GM23248 (cell line): ENCODE measurements at regions not wholly inside any gene's neighbourhood (a gene's known extent, or its start where the extent isn't known, plus 50 kb on each side); places are given as distances from the start of the nearest gene placed in this dataset.
A peak's percentile ranks its signal among the peaks of the same experiment; 100 is the strongest.

Source experiments
- DNase-seq: peaks from one replicate; pipeline ENCODE4 v3.0.0-alpha.2; 2015
- H2AFZ ChIP-seq: fragments of 200-600 bp; sonication (generic); 2 replicates; pipeline ENCODE4 v1.6.1; 2016; ENCODE audit warnings: antibody characterized with exemption
- H3F3A ChIP-seq: fragments of 200-600 bp; sonication (generic); 2 replicates; pipeline ENCODE4 v1.6.1; 2016; ENCODE audit warnings: mild to moderate bottlenecking, antibody characterized with exemption, mixed run types; ENCODE audit not compliant: insufficient read depth
- H3K27ac ChIP-seq: fragments of 200-600 bp; sonication (generic); 2 replicates; pipeline ENCODE4 v1.5.1; 2016; ENCODE audit warnings: mild to moderate bottlenecking
- H3K27me3 ChIP-seq: fragments of 200-600 bp; sonication (generic); replicated peaks from 2 replicates; pipeline ENCODE4 v1.6.1; 2016; ENCODE audit warnings: mild to moderate bottlenecking; ENCODE audit not compliant: insufficient read depth
- H3K36me3 ChIP-seq: fragments of 200-600 bp; sonication (generic); 2 replicates; pipeline ENCODE4 v1.6.1; 2016; ENCODE audit warnings: low read depth, mild to moderate bottlenecking
- H3K4me1 ChIP-seq: fragments of 200-600 bp; sonication (generic); 2 replicates; pipeline ENCODE4 v1.6.1; 2016; ENCODE audit warnings: mild to moderate bottlenecking; ENCODE audit not compliant: insufficient read depth
- H3K4me2 ChIP-seq: fragments of 200-600 bp; sonication (generic); one replicate; pipeline ENCODE4 v1.6.1; 2016; ENCODE audit warnings: mild to moderate bottlenecking; ENCODE audit not compliant: unreplicated experiment
- H3K4me3 ChIP-seq: fragments of 200-600 bp; sonication (generic); 2 replicates; pipeline ENCODE4 v1.5.1; 2016; ENCODE audit warnings: mild to moderate bottlenecking
- H3K79me2 ChIP-seq: fragments of 200-600 bp; sonication (generic); 2 replicates; pipeline ENCODE4 v1.6.1; 2016; ENCODE audit warnings: mild to moderate bottlenecking; ENCODE audit not compliant: insufficient read depth
- H3K9ac ChIP-seq: fragments of 200-600 bp; sonication (generic); 2 replicates; pipeline ENCODE4 v1.6.1; 2016; ENCODE audit warnings: mild to moderate bottlenecking
- H3K9me2 ChIP-seq: fragments of 200-600 bp; sonication (generic); 2 replicates; pipeline ENCODE4 v1.6.1; 2016; ENCODE audit warnings: mixed run types, mild to moderate bottlenecking, moderate library complexity; ENCODE audit not compliant: insufficient read depth
- H3K9me3 ChIP-seq: fragments of 200-600 bp; sonication (generic); one replicate; pipeline ENCODE4 v1.6.1; 2017; ENCODE audit warnings: low read depth
- H4K20me1 ChIP-seq: fragments of 200-600 bp; sonication (generic); 2 replicates; pipeline ENCODE4 v1.6.0; 2016; ENCODE audit not compliant: insufficient read depth
- EZH2 ChIP-seq: fragments of 200-600 bp; sonication (generic); IDR thresholded peaks from 2 replicates; pipeline ENCODE4 v1.6.1; 2018; ENCODE audit warnings: antibody characterized with exemption, mild to moderate bottlenecking; ENCODE audit not compliant: insufficient read depth, poor library complexity, severe bottlenecking
- EZH2phosphoT487 ChIP-seq: fragments of 200-600 bp; sonication (generic); IDR thresholded peaks from 2 replicates; pipeline ENCODE4 v1.6.1; 2018; ENCODE audit warnings: antibody characterized with exemption, moderate library complexity, mild to moderate bottlenecking, low read depth; ENCODE audit not compliant: insufficient read depth
- WGBS, 2 experiments: methylation state at CpG; one replicate each; pipeline ENCODE4 v1.1.6; 2015 to 2017; ENCODE audit warnings: low lambda C conversion rate in 2 of 2, low coverage in 1 of 2; ENCODE audit errors: missing lambda C conversion rate in 2 of 2; 5-methylcytosine and 5-hydroxymethylcytosine counted together
- in situ Hi-C: fragments of 300-500 bp; cut with MboI; formaldehyde crosslinking; loops from 2 replicates; pipeline ENCODE4 v1.15.0; 2020

DNA sequence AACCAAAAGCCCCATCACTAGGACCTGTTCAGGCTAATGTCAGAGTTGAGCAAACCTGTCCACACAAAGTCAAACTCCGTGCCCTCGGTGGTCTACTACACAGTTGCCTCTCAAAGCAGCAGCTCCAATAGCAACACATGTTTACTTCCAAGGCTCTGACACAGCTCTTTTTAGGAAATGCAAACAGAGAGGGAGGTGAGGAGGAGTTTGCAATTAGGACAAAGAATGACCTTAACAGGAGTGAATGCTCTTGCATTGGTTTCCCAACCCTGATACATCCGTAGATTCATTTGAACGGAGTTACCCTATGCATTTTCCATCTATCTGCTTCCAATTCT is 64.8 kb upstream of the GOLGA8B start:
- TF ChIP-seq EZH2phosphoT487, result no peak
- TF ChIP-seq EZH2, result no peak
- Histone ChIP-seq H3K36me3 (no peaks in the 10 kb centered on the region), H3K4me1 (peaks cover 30% of the 10 kb centered on the region), H3K9ac (no peak overlapping the region), H3K27me3 (no peaks in the 10 kb centered on the region), H3F3A (peaks cover 16% of the 10 kb centered on the region), H3K4me2 (no peak overlapping the region), H3K9me3 (no peaks in the 10 kb centered on the region), H3K79me2 (no peaks in the 10 kb centered on the region), H3K9me2 (no peaks in the 10 kb centered on the region), H3K27ac (no peak overlapping the region), H4K20me1 (no peaks in the 10 kb centered on the region), H3K4me3 (no peak overlapping the region), H2AFZ (no peak overlapping the region)
- WGBS, 2 experiments, result 76 to 81% methylated on average over 4 of the region's 4 CpGs
- DNase-seq, result no peak
- in situ Hi-C loops, result no loop called here

DNA sequence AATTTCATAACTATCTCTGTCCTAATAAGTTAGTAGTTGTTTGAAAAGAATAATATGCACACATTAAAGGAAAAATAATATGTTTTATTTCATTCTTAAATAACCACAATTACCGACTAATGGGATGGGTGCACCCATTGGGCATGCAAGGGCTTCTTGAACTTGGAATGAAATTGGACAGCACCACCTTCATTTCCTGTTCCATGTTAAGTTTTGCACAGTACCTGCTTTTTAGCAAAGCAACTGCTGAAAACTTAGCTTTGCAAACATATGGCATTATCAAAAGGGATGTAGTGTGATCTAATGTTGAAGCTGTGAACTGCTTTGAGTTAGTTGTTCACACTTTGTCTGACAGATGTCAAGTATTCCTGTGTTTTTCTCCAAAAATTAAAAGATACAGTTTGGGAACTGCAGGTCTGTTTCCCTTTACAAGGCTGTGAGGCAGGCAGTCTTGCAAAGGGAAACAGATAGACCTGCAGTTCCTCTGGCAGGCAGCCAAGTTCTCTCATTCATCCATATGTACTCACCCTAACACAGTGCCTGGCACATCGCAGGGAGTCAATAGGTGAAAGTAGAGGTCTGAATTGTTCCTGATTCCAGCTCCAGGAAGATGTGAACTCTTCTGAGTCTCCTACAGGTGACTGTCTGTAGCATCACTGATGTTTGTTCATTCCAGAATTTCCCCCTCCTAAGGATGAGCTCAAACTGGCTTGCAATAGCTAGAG is 64.3 kb upstream of the GOLGA8B start:
- no peak overlapping the region for H2AFZ ChIP-seq
- H3K4me1 ChIP-seq, result peaks cover 30% of the 10 kb centered on the region
- H4K20me1 ChIP-seq, result no peaks in the 10 kb centered on the region
- H3K9me2 ChIP-seq, result no peaks in the 10 kb centered on the region
- H3K79me2 ChIP-seq, result no peaks in the 10 kb centered on the region
- H3K4me2 ChIP-seq, result no peak overlapping the region
- no peak for DNase-seq
- peaks cover 16% of the 10 kb centered on the region for H3F3A ChIP-seq
- H3K4me3 ChIP-seq, result no peak overlapping the region
- no peak overlapping the region for H3K9ac ChIP-seq
- TF ChIP-seq EZH2phosphoT487 (no peak), EZH2 (no peak)
- 63 to 68% methylated on average over 2 of the region's 2 CpGs for WGBS, 2 experiments
- no peaks in the 10 kb centered on the region for H3K27me3 ChIP-seq
- H3K36me3 ChIP-seq, result no peaks in the 10 kb centered on the region
- H3K27ac ChIP-seq, result no peak overlapping the region
- in situ Hi-C loops, result no loop called here
- H3K9me3 ChIP-seq, result no peaks in the 10 kb centered on the region

DNA sequence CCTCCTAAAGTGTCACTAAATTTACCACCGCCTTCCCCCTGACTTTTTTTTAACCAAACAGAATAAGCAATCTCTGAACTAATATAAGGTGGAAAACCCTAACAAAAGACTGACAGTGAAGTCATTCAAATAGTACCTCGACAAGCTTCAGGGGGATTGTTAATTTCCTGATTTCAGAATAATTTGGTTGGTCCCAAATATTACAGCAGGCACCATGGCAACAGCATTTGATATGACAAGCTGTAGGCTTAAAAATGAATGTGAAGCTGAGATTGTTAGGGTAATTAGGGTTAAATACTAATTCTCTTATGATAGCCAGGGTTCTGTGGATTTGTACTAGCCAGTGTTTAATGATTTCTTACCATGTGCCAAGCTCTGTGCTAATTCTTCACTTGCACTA is 63.5 kb upstream of the GOLGA8B start:
- Histone ChIP-seq H3K4me3 (no peak overlapping the region), H3K4me1 (peaks cover 30% of the 10 kb centered on the region), H4K20me1 (no peaks in the 10 kb centered on the region), H3K9ac (no peak overlapping the region), H3K27me3 (no peaks in the 10 kb centered on the region), H3F3A (peaks cover 16% of the 10 kb centered on the region), H3K27ac (no peak overlapping the region), H3K9me3 (no peaks in the 10 kb centered on the region), H3K9me2 (no peaks in the 10 kb centered on the region), H3K4me2 (no peak overlapping the region), H3K36me3 (no peaks in the 10 kb centered on the region), H2AFZ (no peak overlapping the region), H3K79me2 (no peaks in the 10 kb centered on the region)
- TF ChIP-seq EZH2 (no peak), EZH2phosphoT487 (no peak)
- in situ Hi-C loops, result no loop called here
- 57 to 66% methylated on average over 2 of the region's 2 CpGs for WGBS, 2 experiments
- no peak for DNase-seq

DNA sequence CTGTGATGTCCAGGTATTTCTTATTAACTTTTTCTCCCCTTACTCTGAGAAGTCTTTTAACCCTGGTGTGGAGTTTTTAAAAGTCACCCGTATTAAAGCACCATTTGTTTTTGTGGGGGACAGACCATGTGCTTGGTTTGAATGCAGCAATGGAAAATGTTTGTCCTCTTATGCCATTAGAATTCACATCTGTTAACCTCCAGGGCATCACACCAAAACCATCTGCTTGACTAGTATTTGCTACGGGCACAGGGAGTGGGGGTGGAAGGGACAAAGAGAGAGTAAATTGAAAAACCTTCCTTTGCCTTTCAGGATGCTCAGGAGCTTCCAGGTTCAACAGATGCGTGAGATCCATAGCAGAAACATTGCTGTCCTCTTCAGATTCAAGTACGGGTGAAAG is 61.4 kb upstream of the GOLGA8B start:
- no peak overlapping the region for H3K4me2 ChIP-seq
- no peaks in the 10 kb centered on the region for H3K27me3 ChIP-seq
- no peak overlapping the region for H2AFZ ChIP-seq
- H4K20me1 ChIP-seq, result no peaks in the 10 kb centered on the region
- 69 to 71% methylated on average over 4 of the region's 4 CpGs for WGBS, 2 experiments
- H3K9ac ChIP-seq, result no peak overlapping the region
- H3K9me3 ChIP-seq, result no peaks in the 10 kb centered on the region
- peaks cover 9% of the 10 kb centered on the region for H3F3A ChIP-seq
- no peaks in the 10 kb centered on the region for H3K36me3 ChIP-seq
- TF ChIP-seq EZH2phosphoT487, result no peak
- no peak for TF ChIP-seq EZH2
- no peaks in the 10 kb centered on the region for H3K79me2 ChIP-seq
- H3K4me1 ChIP-seq, result peaks cover 19% of the 10 kb centered on the region
- in situ Hi-C loops, result no loop called here
- peak overlapping the region; percentile 57; the same call in 1 of the 2 replicates for H3K27ac ChIP-seq
- DNase-seq, result no peak
- H3K4me3 ChIP-seq, result no peak overlapping the region
- H3K9me2 ChIP-seq, result no peaks in the 10 kb centered on the region
